GM12878 (cell line): ENCODE measurements at regions not wholly inside any gene's neighbourhood (a gene's known extent, or its start where the extent isn't known, plus 50 kb on each side); places are given as distances from the start of the nearest gene placed in this dataset.

Experiments
- ATAC-seq: fragments of 200-7000 bp; cut with Tn5 transposase; 3 replicates; pipeline ENCODE4 v1.9.1; 2020; ENCODE audit warnings: mild to moderate bottlenecking, moderate library complexity
- BruUV-seq: library from RNA; stranded (reverse); fragments of 400-500 nt; replicated peaks from 2 replicates; lab custom pipeline; 2021; lab: Mats Ljungman, UMichigan
- CTCF ChIA-PET: fragments of 300-600 bp; sonication (Branson Sonifier 250); formaldehyde crosslinking; extraction: SDS; loops from one replicate; lab custom pipeline; 2021; ENCODE audit warnings: inconsistent platforms; lab: Yijun Ruan, JAX
- POLR2A ChIA-PET: fragments of 350-600 bp; formaldehyde crosslinking; extraction: SDS; loops from one replicate; lab custom pipeline; 2021; ENCODE audit warnings: inconsistent platforms; lab: Charles Lee
- RAD21 ChIA-PET: fragments of 300-600 bp; sonication (Branson Sonifier 250); formaldehyde crosslinking; loops from one replicate; lab custom pipeline; 2023; ENCODE audit warnings: antibody characterized with exemption; ENCODE audit not compliant: unreplicated experiment; lab: Charles Lee
- SMC1A ChIA-PET: fragments of 300-600 bp; sonication (Branson Sonifier 250); formaldehyde crosslinking; loops from one replicate; lab custom pipeline; 2023; ENCODE audit not compliant: unreplicated experiment, uncharacterized antibody; lab: Charles Lee
- DNase-seq: peaks from one replicate; pipeline ENCODE4 v3.0.0-alpha.2; 2011; ENCODE audit warnings: low read depth, low spot score
- FAIRE-seq: peaks from 3 replicates; lab custom pipeline; 2011; peaks lifted over from hg19 to GRCh38; lab: Jason Lieb, UNC
- H2AFZ ChIP-seq: 2 replicates; pipeline ENCODE4 v1.6.0; 2011; ENCODE audit warnings: low read depth, low read length, control low read depth; ENCODE audit not compliant: control insufficient read depth
- H3K27ac ChIP-seq: 2 replicates; pipeline ENCODE4 v1.5.1; 2011; ENCODE audit warnings: control low read depth; ENCODE audit not compliant: control insufficient read depth, insufficient read depth
- H3K27me3 ChIP-seq, 2 experiments: replicated peaks in 1 of 2; 2 replicates each; pipeline versions ENCODE4 v1.6.0 to v1.6.1; 2011; ENCODE audit warnings: low read length in 1 of 2; ENCODE audit not compliant: control insufficient read depth in 2 of 2, insufficient read depth in 2 of 2
- H3K36me3 ChIP-seq, 2 experiments: 2 replicates each; pipeline ENCODE4 v1.5.1; 2011; ENCODE audit warnings: low read length in 1 of 2; ENCODE audit not compliant: control insufficient read depth in 2 of 2, insufficient read depth in 2 of 2
- H3K4me1 ChIP-seq: 2 replicates; pipeline ENCODE4 v1.6.1; 2011; ENCODE audit warnings: mild to moderate bottlenecking, low read length, moderate library complexity, mixed read lengths; ENCODE audit not compliant: control insufficient read depth, insufficient read depth
- H3K4me2 ChIP-seq: 2 replicates; pipeline ENCODE4 v1.6.0; 2011; ENCODE audit warnings: control low read depth; ENCODE audit not compliant: control insufficient read depth, insufficient read depth
- H3K4me3 ChIP-seq: fragments of 200-600 bp; sonication (generic); 2 replicates; pipeline ENCODE4 v1.5.1; 2016
- H3K79me2 ChIP-seq: 2 replicates; pipeline ENCODE4 v1.6.0; 2011; ENCODE audit warnings: low read length; ENCODE audit not compliant: control insufficient read depth, insufficient read depth
- H3K9ac ChIP-seq: 2 replicates; pipeline ENCODE4 v1.8.0; 2011; ENCODE audit warnings: low read length, control low read depth, mixed read lengths; ENCODE audit not compliant: control insufficient read depth, insufficient read depth
- H3K9me3 ChIP-seq: replicated peaks from 3 replicates; pipeline ENCODE4 v1.5.1; 2011; ENCODE audit warnings: mild to moderate bottlenecking, low read length; ENCODE audit not compliant: control insufficient read depth, insufficient read depth
- H4K20me1 ChIP-seq: 2 replicates; pipeline ENCODE4 v1.6.0; 2011; ENCODE audit not compliant: control insufficient read depth, insufficient read depth
- BCL3 ChIP-seq: IDR thresholded peaks from 2 replicates; pipeline ENCODE4 v1.6.1; 2011; ENCODE audit warnings: borderline replicate concordance, low read depth, mild to moderate bottlenecking, moderate library complexity, low read length; ENCODE audit not compliant: insufficient read depth, poor library complexity, severe bottlenecking
- BCLAF1 ChIP-seq: fragments of 450-650 bp; IDR thresholded peaks from 2 replicates; pipeline ENCODE4 v1.6.1; 2017; ENCODE audit warnings: antibody characterized with exemption, mild to moderate bottlenecking, moderate library complexity
- CREM ChIP-seq: IDR thresholded peaks from 2 replicates; pipeline ENCODE4 v1.6.1; 2014; ENCODE audit warnings: antibody characterized with exemption, low read depth
- E2F4 ChIP-seq: IDR thresholded peaks from 2 replicates; pipeline ENCODE4 v1.6.1; 2012; ENCODE audit warnings: low read depth, low read length, improper control_type of control experiment
- ESRRA ChIP-seq: IDR thresholded peaks from 2 replicates; pipeline ENCODE4 v1.6.1; 2012; ENCODE audit warnings: mild to moderate bottlenecking, low read length, improper control_type of control experiment
- EZH2 ChIP-seq: IDR thresholded peaks from 2 replicates; pipeline ENCODE4 v1.6.1; 2012; ENCODE audit warnings: low read depth, mild to moderate bottlenecking, control low read depth, inconsistent platforms, low read length, borderline replicate concordance; ENCODE audit not compliant: control insufficient read depth
- FOXK2 ChIP-seq: fragments of 450-650 bp; IDR thresholded peaks from 2 replicates; pipeline ENCODE4 v1.6.1; 2017; ENCODE audit warnings: mild to moderate bottlenecking, moderate library complexity
- JUND ChIP-seq: IDR thresholded peaks from 2 replicates; pipeline ENCODE4 v1.6.1; 2012; ENCODE audit warnings: low read depth, mild to moderate bottlenecking, low read length, improper control_type of control experiment, moderate library complexity
- MAX ChIP-seq: IDR thresholded peaks from 2 replicates; pipeline ENCODE4 v1.6.1; 2012; ENCODE audit warnings: low read depth, low read length, improper control_type of control experiment
- NKRF ChIP-seq: fragments of 450-650 bp; conservative IDR thresholded peaks from 2 replicates; pipeline ENCODE4 v1.6.1; 2017; ENCODE audit warnings: mild to moderate bottlenecking, moderate library complexity
- PAX8 ChIP-seq: fragments of 450-650 bp; IDR thresholded peaks from 2 replicates; pipeline ENCODE4 v1.6.1; 2017; ENCODE audit warnings: mild to moderate bottlenecking, moderate library complexity
- POLR2A ChIP-seq: IDR thresholded peaks from 2 replicates; pipeline ENCODE4 v1.6.1; 2011; ENCODE audit warnings: low read depth, mild to moderate bottlenecking, low read length
- RELA ChIP-seq: fragments of 450-650 bp; IDR thresholded peaks from 2 replicates; pipeline ENCODE4 v1.8.0; 2014; ENCODE audit warnings: borderline replicate concordance; ENCODE audit not compliant: partially characterized antibody
- SPI1 ChIP-seq: IDR thresholded peaks from 2 replicates; pipeline ENCODE4 v1.6.1; 2011; ENCODE audit warnings: low read depth, mild to moderate bottlenecking, low read length, moderate library complexity, borderline replicate concordance; ENCODE audit not compliant: insufficient read depth
- TAF1 ChIP-seq: IDR thresholded peaks from 2 replicates; pipeline ENCODE4 v1.6.1; 2011; ENCODE audit warnings: mild to moderate bottlenecking, low read depth, low read length, borderline replicate concordance
- TARDBP ChIP-seq: IDR thresholded peaks from 2 replicates; pipeline ENCODE4 v1.6.1; 2016; ENCODE audit warnings: borderline replicate concordance
- YY1 ChIP-seq: IDR thresholded peaks from 2 replicates; pipeline ENCODE4 v1.6.1; 2011; ENCODE audit warnings: low read depth, mild to moderate bottlenecking, low read length
- WGBS: methylation state at CpG from one replicate; pipeline ENCODE4 v1.1.6; 2016; ENCODE audit warnings: low lambda C conversion rate; ENCODE audit not compliant: insufficient replicate concordance, insufficient coverage; ENCODE audit errors: missing lambda C conversion rate; 5-methylcytosine and 5-hydroxymethylcytosine counted together
- in situ Hi-C: fragments of 300-500 bp; cut with MboI; formaldehyde crosslinking; loops from 9 replicates; pipeline ENCODE4 v1.14.3; 2018; ENCODE audit warnings: mixed read lengths
- intact Hi-C: fragments of 100-400 bp; cut with micrococcal nuclease; formaldehyde crosslinking; loops from one replicate; pipeline ENCODE4 v1.14.2; 2022; ENCODE audit not compliant: unreplicated experiment

- Histone ChIP-seq H3K9me3 (no peaks in the 10 kb centered on the region), H3K4me3 (no peak overlapping the region), H3K27me3 (no peaks in the 10 kb centered on the region), H3K9ac (no peak overlapping the region), H4K20me1 (no peaks in the 10 kb centered on the region), H3K27ac (no peak overlapping the region), H3K4me1 (no peaks in the 10 kb centered on the region), H3K36me3 (no peaks in the 10 kb centered on the region), H3K4me2 (no peak overlapping the region), H3K79me2 (no peaks in the 10 kb centered on the region), H2AFZ (no peak overlapping the region)
- ATAC-seq (no peak), FAIRE-seq (no peak), DNase-seq (no peak)
- TF ChIP-seq FOXK2 = no peak
- no peak for TF ChIP-seq PAX8
- TF ChIP-seq BCL3 = no peak
- no peak for TF ChIP-seq YY1
- no peak for TF ChIP-seq RELA
- no peak for TF ChIP-seq E2F4
- TF ChIP-seq CREM = no peak
- TF ChIP-seq JUND = no peak
- no peak for TF ChIP-seq TARDBP
- TF ChIP-seq POLR2A = no peak
- no peak for TF ChIP-seq ESRRA
- no peak for TF ChIP-seq EZH2
- no peak for TF ChIP-seq MAX
- no peak for TF ChIP-seq TAF1
- no peak for TF ChIP-seq NKRF
- TF ChIP-seq BCLAF1 = no peak
- TF ChIP-seq SPI1 = no peak
- in situ Hi-C loops (loop anchor here (10.0 to 25.0 kb wide), 2 partner anchors 54 to 432 kb away; no protein-coding TSS in a partner anchor), intact Hi-C loops (no loop called here)
- ChIA-PET POLR2A (no interaction called here), CTCF (no interaction called here), RAD21 (no interaction called here), SMC1A (no interaction called here)
- WGBS = 26% methylated on average over 4 of the region's 4 CpGs
- no TSS peak for BruUV-seq
These were observed 185.4 kb upstream of the MTMR8 start for GRCh38 chrX:64580605-64581004.
